ENCODE measurements at regions not wholly inside any gene's neighbourhood (a gene's known extent, or its start where the extent isn't known, plus 50 kb on each side); places are given as distances from the start of the nearest gene placed in this dataset.

DNA sequence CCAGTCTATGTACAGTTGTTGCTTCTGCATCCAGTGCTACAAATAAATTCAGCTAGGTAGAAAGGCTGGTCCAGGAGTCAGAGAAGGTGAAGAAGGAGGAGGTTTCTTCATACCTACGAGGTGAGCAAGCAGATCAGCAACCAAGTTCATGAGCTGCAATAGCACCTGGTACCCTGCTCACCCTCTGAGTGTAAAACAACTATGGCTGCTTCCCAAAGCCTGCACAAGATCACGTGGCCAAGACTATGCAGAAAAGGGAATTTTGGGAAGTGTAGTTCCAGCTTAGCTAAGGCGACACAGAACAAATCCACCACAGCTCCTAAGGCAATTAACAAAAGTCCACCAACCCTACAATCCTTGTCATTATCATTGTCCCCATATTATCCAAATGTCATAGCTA, 95.9 kb upstream of the AUTS2 start:
- TF ChIP-seq TAF1 (IDR thresholded peaks at IDR 0.05; ENCODE audit: borderline replicate concordance, insufficient read depth, low read length) = no peak
- no peak for TF ChIP-seq SIN3A (IDR thresholded peaks at IDR 0.05; ENCODE audit: borderline replicate concordance, insufficient read depth, low read length)

All from PFSK-1 (cell line).